HFF-Myc (cell line): ENCODE measurements at regions not wholly inside any gene's neighbourhood (a gene's known extent, or its start where the extent isn't known, plus 50 kb on each side); places are given as distances from the start of the nearest gene placed in this dataset.

Experiments used
- DNase-seq: peaks from one replicate; pipeline ENCODE4 v3.0.0-alpha.2; 2011; ENCODE audit warnings: low read depth; ENCODE audit errors: extremely low read depth
- H3K4me3 ChIP-seq: replicated peaks from 2 replicates; pipeline ENCODE4 v1.5.1; 2011; ENCODE audit warnings: low read depth, mild to moderate bottlenecking, control low read depth, low read length
- TF ChIP-seq, protein P1 (sequence below): IDR thresholded peaks from 2 replicates; pipeline ENCODE4 v1.5.1; 2012; ENCODE audit warnings: mild to moderate bottlenecking, low read depth, low read length, control low read depth; ENCODE audit errors: missing control alignments

DNA sequence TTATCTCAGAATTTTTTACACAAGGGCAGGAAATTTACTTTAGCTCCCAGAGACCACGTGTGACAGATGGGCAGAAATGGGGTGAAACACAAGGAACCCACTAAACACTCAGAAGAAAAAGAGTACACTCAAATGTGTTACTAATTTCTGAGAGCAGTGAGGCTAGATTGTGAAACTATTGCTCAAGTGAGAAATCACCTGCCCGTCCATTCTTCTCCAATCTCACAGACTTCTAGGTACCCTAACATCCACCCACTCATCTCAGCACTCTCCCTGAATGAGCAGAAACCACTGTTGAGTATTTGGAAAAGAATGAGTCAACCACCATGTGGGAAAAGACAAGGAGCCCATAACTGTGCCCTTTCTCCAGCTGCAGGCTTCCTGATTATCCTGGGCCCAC is 293.0 kb upstream of the CDH2 start:
- DNase-seq: no peak
- TF ChIP-seq, protein P1, sequence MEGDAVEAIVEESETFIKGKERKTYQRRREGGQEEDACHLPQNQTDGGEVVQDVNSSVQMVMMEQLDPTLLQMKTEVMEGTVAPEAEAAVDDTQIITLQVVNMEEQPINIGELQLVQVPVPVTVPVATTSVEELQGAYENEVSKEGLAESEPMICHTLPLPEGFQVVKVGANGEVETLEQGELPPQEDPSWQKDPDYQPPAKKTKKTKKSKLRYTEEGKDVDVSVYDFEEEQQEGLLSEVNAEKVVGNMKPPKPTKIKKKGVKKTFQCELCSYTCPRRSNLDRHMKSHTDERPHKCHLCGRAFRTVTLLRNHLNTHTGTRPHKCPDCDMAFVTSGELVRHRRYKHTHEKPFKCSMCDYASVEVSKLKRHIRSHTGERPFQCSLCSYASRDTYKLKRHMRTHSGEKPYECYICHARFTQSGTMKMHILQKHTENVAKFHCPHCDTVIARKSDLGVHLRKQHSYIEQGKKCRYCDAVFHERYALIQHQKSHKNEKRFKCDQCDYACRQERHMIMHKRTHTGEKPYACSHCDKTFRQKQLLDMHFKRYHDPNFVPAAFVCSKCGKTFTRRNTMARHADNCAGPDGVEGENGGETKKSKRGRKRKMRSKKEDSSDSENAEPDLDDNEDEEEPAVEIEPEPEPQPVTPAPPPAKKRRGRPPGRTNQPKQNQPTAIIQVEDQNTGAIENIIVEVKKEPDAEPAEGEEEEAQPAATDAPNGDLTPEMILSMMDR: no peak

DNA sequence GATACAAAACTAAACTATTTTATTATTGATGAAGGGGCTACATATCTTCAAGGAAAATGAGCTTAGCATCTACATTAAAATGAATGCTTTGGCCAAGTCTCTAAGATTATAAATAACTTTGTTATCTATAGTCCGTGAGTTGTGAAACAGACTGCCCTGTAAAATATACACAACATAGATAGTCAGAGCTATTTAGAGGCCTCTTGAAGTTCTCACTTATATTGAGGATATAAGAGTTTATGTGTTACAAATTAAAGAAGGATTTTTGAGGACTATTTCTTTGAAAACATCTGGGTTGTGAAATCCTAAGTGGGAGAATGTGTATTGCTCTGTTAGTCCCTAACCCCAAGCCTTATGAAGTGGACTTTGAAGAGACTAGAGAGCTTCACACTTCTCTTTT is 292.0 kb upstream of the CDH2 start:
- TF ChIP-seq, protein P1: no peak
- H3K4me3 ChIP-seq: no peak overlapping the region
- no peak for DNase-seq

More for the DNA sequence above, 293.0 kb upstream of the CDH2 start:
- H3K4me3 ChIP-seq: no peak overlapping the region

DNA sequence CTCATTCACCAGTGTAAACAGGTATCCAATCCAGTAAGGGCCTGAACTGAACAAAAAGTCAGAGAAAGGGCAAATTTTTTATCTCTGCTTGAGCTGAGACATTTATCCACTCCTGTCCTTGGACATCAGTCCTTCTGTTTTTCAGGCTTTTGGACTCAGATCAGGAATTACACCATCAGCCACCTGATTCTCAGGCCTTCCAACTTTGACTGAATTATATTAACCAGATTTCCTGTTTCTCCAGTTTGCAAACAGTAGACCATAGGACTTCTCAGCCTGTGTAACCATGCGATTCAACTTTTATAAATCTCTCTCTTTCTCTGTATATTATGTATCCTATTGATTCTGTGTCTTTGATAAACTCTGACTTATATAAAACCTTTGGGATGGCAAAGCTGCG is 289.3 kb upstream of the CDH2 start:
- DNase-seq: no peak
- TF ChIP-seq, protein P1: no peak
- H3K4me3 ChIP-seq: no peak overlapping the region

DNA sequence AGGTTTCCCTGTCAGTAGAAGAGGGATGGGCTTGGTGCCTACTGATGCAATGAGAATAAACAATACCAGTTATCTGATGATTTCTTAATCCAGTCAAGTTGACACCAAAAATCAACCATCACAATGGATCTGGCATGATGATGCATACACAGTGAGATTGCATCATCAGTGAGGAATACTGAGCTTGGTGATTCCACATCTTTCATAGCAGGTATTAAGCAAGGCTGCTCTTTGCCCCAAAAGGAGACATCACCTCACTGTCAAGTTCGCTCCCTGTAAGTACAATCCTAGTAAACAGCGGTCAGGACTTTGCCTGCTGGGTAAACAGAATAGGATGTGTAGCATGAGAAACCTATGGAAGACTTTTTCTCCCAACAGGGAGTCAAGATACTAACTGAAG is 282.7 kb upstream of the CDH2 start:
- no peak overlapping the region for H3K4me3 ChIP-seq
- no peak for DNase-seq
- TF ChIP-seq, protein P1: no peak

DNA sequence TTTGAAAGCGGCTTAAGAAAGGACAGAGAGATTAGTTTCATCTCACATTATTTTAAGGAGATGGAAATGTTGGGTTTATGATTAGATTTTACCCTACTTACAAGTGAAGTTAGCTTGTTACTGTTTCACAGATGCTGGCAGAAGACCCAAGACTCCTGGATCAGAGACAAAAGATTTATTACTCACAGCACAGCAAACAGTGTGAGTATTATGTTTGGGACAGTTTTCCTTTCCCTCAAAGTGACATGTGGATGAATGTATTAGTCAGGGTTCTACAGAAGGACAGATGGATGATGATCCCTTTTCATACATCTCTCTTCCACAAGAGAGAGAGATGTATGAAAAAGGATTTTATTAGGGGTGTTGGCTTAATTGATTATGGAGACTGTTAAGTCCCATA is 281.8 kb upstream of the CDH2 start:
- no peak overlapping the region for H3K4me3 ChIP-seq
- TF ChIP-seq, protein P1: no peak
- no peak for DNase-seq

DNA sequence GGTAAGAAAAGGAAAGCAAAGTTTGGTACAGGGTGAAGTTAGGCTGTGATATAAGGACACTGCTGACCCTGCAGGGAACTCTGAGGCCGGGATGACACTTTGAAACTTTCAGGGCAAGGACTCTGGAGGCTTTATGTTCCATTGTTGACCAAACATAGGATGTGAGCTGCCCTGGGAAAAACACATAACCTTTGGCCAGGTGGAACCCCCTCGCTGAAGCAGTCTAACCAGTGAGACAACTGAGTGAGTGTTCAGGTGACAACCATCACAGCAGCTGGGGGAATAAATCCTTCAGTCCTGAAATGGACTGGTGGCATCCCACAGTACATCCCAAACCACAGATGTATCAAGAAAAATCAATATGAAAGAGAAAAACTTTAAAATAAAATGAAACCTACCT is 280.9 kb upstream of the CDH2 start:
- TF ChIP-seq, protein P1: no peak
- H3K4me3 ChIP-seq: no peak overlapping the region
- DNase-seq: no peak

DNA sequence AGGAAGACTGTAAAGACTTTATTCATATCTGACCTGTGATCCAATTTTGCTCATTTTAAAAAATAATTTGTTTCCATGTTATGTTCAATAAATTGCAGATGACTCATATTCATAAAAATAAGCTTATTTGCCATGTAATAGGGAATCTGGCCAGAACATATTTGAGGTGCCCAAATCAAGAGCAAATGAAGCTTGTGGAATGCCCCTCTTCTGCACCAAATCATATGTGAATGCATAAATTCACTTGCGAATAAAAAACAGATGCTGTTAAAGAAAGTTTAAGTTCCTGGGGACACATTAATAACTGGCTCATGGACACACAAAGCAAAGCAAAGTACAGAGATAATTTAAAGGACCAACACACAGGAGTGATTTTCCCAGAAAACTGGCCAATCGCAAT is 279.0 kb upstream of the CDH2 start:
- no peak overlapping the region for H3K4me3 ChIP-seq
- no peak for DNase-seq
- TF ChIP-seq, protein P1: no peak
